ELF-1 (cell line): ENCODE measurements at regions not wholly inside any gene's neighbourhood (a gene's known extent, or its start where the extent isn't known, plus 50 kb on each side); places are given as distances from the start of the nearest gene placed in this dataset.
"Not testable (repeated sequence)": the region's sequence is repeated elsewhere in the genome, so short reads cannot be mapped to it uniquely, and the experiment has no call there.

ENCODE experiments used
- DNase-seq: peaks from one replicate; pipeline ENCODE4 v3.0.0-alpha.2; 2016; ENCODE audit warnings: low read depth, low spot score

DNA sequence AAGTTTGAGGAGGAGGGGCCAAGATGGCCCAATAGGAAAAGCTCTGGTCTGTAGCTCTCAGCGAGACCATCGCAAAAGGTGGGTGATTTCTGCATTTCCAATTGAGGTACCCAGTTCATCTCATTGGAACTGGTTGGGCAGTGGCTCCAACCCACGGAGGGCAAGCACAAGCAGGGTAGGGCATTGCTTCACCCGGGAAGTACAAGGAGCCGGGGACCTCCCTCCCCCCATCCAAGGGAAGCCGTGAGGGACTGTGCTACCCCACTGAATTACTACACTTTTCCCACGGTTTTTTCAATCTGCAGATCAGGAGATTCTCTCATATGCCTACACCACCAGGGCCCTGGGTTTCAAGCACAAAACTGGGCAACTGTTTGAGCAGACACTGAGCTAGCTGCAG is 58.0 kb upstream of the EFCAB3 start:
- no peak for DNase-seq

GRCh38 chr17:62321451-62321850 is 58.9 kb upstream of the EFCAB3 start:
- DNase-seq = no peak

DNA sequence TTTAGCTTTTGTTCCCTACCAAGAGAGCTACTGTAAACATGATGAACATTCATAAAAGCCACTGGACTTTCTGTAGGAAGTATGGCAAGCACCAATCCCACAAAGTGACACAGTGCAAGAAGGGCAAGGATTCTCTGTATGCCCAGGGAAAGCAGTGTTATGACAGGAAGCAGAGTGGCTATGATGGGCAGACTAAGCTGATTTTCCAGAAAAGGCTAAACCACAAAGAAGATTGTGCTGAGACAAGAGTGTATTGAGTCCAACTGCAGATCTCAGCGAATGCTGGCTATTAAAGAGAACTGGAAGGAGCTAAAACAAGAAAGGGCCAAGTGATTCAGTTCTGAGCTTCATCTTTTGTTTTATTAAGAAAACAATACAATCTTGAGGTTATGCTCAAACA is 60.5 kb upstream of the EFCAB3 start:
- no peak for DNase-seq

DNA sequence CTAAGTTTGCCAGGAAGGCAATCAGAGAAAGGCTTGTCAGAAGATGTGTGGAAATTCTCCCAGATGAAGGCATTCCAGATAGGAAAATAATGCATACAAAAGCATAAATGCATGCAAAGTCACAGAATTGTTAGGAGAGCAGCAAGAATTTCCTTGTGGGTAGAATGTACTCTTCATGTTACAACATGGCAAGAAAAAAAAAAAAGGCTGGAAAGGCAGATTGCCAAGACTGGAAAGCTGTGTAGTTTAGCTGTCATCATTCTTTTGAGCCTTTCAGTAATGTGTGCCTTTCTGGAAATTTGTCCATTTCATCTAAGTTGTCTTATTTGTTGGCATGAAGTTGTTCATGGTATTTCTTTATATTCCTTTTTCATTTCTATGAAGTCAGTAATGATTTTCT is 71.0 kb upstream of the EFCAB3 start:
- no peak for DNase-seq

DNA sequence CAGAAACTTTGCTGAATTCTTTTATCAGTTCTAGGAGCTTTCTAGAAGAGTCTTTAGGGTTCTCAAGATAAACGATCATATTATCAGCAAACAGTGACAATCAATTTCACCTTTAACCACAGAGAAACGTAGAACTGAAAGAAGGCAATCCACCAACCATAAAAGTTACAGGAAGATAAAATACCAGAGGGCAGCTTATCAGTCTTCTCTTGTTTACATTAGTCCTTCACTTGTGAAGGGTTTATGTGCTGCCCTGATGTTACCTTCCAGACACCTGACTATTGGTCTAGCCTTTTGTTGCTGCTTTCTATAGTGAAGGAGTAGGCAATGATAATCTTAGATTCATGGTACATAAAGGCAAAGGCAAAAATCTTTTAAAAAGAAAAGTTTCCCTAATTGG is 73.2 kb upstream of the EFCAB3 start:
- DNase-seq = no peak

- no peak for DNase-seq
Measured at GRCh38 chr17:62303476-62303875, 76.9 kb upstream of the EFCAB3 start.

DNA sequence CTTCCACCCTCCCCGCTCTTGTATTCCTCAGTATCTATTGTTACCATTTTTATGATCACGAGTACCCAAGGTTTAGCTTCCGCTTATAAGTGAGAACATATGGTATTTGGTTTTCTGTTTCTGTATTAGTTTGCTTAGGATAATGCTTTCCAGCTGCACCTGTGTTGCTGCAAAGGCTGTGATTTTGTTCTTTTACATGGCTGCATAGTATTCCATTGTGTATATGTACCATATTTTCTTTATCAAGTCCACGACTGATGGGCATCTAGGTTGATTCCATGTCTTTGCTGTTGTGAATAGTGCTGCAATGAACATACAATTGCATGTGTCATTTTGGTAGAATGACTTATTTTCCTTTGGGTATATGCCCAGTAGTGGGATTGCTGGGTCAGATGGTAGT is 79.7 kb upstream of the EFCAB3 start:
- DNase-seq = no peak

- not testable (repeated sequence) for DNase-seq
Measured at GRCh38 chr17:62275290-62275689, 105.1 kb upstream of the EFCAB3 start.

DNA sequence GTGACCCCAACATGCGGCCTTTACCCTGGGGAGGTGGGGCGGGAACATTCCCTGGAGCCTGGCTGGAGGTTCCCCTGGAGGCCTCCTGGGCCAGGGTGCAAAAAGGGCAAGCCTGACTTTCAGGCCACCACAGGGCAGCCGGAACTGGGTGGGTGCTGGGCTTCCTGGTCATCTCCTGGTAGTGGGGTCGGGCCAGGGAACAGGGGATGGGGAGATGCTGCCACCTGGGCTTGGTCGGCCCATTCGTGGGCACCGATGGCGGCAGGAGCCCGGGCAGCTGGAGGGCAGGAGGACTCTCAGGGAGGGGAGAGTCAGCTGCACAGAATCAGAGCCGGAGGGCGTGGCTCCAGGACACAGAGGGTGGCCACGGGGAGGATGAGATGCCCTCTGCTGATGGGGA is 112.0 kb upstream of the EFCAB3 start:
- DNase-seq = not testable (repeated sequence)

DNA sequence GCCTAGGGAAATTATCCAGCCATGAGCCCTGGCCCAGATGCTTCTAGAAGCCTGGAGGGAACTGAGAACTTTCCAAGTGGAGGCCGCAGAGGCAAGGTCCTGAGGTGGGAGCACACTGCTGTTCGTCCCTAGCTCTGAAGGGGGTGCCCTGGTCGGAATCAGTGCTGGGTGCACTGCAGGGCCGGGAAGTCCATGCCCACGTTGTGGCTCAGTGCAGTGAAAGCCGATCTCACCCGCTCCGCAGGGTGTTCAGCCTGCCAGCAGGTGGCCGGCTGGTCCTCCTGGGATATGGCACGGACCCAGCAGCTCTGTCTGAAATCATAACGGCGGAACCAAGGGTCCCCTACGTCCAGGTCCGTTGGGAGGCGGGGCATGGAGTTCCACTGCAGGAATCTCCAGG is 115.4 kb upstream of the EFCAB3 start:
- not testable (repeated sequence) for DNase-seq

GRCh38 chr17:62255791-62256190 is 124.6 kb upstream of the EFCAB3 start:
- not testable (repeated sequence) for DNase-seq

GRCh38 chr17:62242076-62242475 is 138.3 kb upstream of the EFCAB3 start:
- DNase-seq = not testable (repeated sequence)

GRCh38 chr17:62239569-62239968 is 140.8 kb upstream of the EFCAB3 start:
- DNase-seq = not testable (repeated sequence)

DNA sequence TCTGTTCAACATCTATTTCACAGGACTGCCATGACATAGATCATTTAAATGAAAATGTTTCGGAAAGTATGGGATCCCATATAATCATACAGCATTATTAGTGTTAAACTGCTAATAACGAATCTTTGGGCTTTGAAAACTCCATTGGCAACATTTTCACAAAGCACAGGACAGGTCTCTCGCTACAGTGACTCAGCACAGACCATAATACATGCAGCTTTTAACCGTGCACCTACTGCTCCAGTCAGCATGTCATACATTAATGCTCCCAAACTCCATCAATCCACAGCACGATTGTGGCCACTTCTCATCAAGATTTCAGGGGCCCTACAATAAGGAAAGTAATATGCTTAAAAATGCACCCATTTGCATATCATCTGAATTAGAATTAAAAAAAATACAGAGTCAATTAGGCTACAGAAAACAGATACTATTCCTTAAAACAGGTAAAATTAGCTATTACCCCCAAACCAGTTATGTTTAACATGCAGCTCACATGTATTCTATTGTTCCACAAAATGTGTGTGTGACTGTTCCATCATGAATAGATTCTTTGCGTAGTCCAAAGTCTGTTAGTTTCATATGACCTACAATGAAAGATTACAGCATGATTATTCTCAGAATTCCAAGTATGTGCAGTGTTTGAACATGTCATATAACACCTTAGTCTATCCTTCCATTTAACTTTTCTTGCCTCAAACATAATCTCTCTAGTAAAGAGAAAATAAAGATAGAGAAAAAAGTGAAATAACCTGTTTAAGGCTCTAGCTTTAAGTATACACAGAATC is 141.6 kb upstream of the EFCAB3 start:
- DNase-seq = not testable (repeated sequence)

GRCh38 chr17:62233822-62234481 is 146.4 kb upstream of the EFCAB3 start:
- not testable (repeated sequence) for DNase-seq

GRCh38 chr17:62231293-62231692 is 149.1 kb upstream of the EFCAB3 start:
- not testable (repeated sequence) for DNase-seq

- DNase-seq = not testable (repeated sequence)
Measured at GRCh38 chr17:62226610-62227240, 153.6 kb upstream of the EFCAB3 start.

DNA sequence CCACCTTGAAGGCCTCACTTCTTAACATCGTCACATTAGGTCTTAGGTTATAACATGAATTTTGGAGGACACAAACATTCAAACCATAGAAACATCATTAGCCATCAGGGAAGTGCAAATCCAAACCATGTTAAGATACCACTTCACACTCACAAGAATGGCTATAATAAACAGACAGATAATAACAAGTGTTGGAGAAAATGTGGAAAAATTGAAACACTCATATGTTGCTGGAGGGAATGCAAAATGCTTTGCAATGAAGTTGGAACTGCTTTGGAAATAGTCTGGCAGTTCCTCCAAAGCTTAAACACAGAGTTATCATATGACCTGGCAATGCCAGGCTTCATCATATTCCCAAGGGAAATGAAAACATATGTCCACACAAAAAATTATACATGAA is 156.8 kb upstream of the EFCAB3 start:
- DNase-seq = not testable (repeated sequence)

GRCh38 chr17:62219221-62219899 is 154.3 kb upstream of the MED13 start:
- DNase-seq = no peak

- no peak for DNase-seq
Measured at GRCh38 chr17:62216847-62217246, 151.8 kb upstream of the MED13 start.

GRCh38 chr17:62215891-62216290 is 150.8 kb upstream of the MED13 start:
- DNase-seq = not testable (repeated sequence)

DNA sequence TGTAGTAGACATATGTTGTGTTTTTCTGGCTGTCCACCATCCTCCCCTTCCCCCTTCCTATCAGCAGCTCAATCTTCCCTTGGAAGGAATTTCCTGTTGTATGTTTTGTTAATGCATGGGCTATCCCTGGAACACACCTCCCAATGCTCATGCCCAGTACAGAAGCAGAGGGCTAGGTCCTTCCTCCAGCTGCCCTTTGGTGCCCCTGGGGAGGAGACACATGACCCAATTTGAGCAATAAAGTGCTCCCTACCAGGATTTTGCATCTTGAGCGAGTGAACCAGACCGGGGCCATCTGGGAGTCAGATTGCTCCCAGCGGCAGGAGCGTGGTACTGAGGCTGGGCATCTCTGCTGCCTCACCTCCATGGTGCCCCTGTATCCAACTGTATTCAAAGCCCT is 141.5 kb upstream of the MED13 start:
- no peak for DNase-seq
